ENCODE measurements at regions not wholly inside any gene's neighbourhood (a gene's known extent, or its start where the extent isn't known, plus 50 kb on each side); places are given as distances from the start of the nearest gene placed in this dataset.

GRCh38 chr5:100188778-100189177, 346.4 kb upstream of the FAM174A start:
- H3K4me3 ChIP-seq, result no peak overlapping the region
- TF ChIP-seq CTCF (IDR thresholded peaks at IDR 0.05), result no peak
- no peak for DNase-seq (ENCODE audit: low spot score)
- H3K27ac ChIP-seq, result no peak overlapping the region

- DNase-seq (ENCODE audit: low spot score), result no peak
These were observed 346.8 kb upstream of the FAM174A start for GRCh38 chr5:100188339-100188738.

GRCh38 chr5:100186181-100186580, 349.0 kb upstream of the FAM174A start:
- H3K27ac ChIP-seq, result no peak overlapping the region
- no peak for TF ChIP-seq CTCF (IDR thresholded peaks at IDR 0.05)
- H3K4me3 ChIP-seq, result no peak overlapping the region
- DNase-seq (ENCODE audit: low spot score), result no peak

More at GRCh38 chr5:100188339-100188738, 346.8 kb upstream of the FAM174A start:
- Histone ChIP-seq H3K27ac (no peak overlapping the region), H3K4me3 (no peak overlapping the region)
- no peak for TF ChIP-seq CTCF (IDR thresholded peaks at IDR 0.05)

GRCh38 chr5:100182402-100182801, 352.8 kb upstream of the FAM174A start:
- no peak for TF ChIP-seq CTCF (IDR thresholded peaks at IDR 0.05)
- no peak for DNase-seq (ENCODE audit: low spot score)
- no peak overlapping the region for H3K27ac ChIP-seq
- no peak overlapping the region for H3K4me3 ChIP-seq

GRCh38 chr5:100175346-100175745, 359.8 kb upstream of the FAM174A start:
- Histone ChIP-seq H3K27ac (no peak overlapping the region), H3K4me3 (no peak overlapping the region)
- no peak for DNase-seq (ENCODE audit: low spot score)
- TF ChIP-seq CTCF (IDR thresholded peaks at IDR 0.05), result no peak

GRCh38 chr5:100165309-100165708, 369.9 kb upstream of the FAM174A start:
- Histone ChIP-seq H3K4me3 (no peak overlapping the region), H3K27ac (no peak overlapping the region)
- TF ChIP-seq CTCF (IDR thresholded peaks at IDR 0.05), result no peak
- no peak for DNase-seq (ENCODE audit: low spot score)

GRCh38 chr5:100161868-100162267, 373.3 kb upstream of the FAM174A start:
- TF ChIP-seq CTCF (IDR thresholded peaks at IDR 0.05), result no peak
- Histone ChIP-seq H3K4me3 (no peak overlapping the region), H3K27ac (no peak overlapping the region)
- DNase-seq (ENCODE audit: low spot score), result no peak
